ENCODE measurements at regions not wholly inside any gene's neighbourhood (a gene's known extent, or its start where the extent isn't known, plus 50 kb on each side); places are given as distances from the start of the nearest gene placed in this dataset.
A peak's percentile ranks its signal among the peaks of the same experiment; 100 is the strongest.

- 98% methylated on average over 5 of the region's 5 CpGs for WGBS
- peaks cover 0 to 3% of the 10 kb centered on the region in 2 donors for H3K4me1 ChIP-seq (ENCODE audit: control insufficient read depth in 2 of 2, insufficient read depth in 2 of 2, low read length in 2 of 2)
- no peak for DNase-seq (ENCODE audit: low read depth in 6 of 9, low spot score in 9 of 9)
- no peak overlapping the region for H3K27ac ChIP-seq (ENCODE audit: low read depth in 1 of 2, low read length in 1 of 2)
- no peak overlapping the region for H3K4me3 ChIP-seq (ENCODE audit: low read length in 2 of 2)
- no peaks in the 10 kb centered on the region for H3K27me3 ChIP-seq (ENCODE audit: control insufficient read depth in 2 of 2, insufficient read depth in 1 of 2, low read length in 1 of 2)
- no peaks in the 10 kb centered on the region for H3K9me3 ChIP-seq (ENCODE audit: control insufficient read depth in 2 of 2, insufficient read depth in 1 of 2, low read length in 1 of 2)
- H3K36me3 ChIP-seq (ENCODE audit: control insufficient read depth in 2 of 2, insufficient read depth in 2 of 2, low read length in 1 of 2): no peaks in the 10 kb centered on the region
Measured at GRCh38 chr2:64196963-64197362, 52.7 kb upstream of the PELI1 start.

GRCh38 chr2:64201151-64201550 lies 56.9 kb upstream of the PELI1 start:
- WGBS: 97% methylated on average over 1 of the region's 1 CpG
- H3K27ac ChIP-seq (ENCODE audit: low read depth in 1 of 2, low read length in 1 of 2): no peak overlapping the region
- H3K4me3 ChIP-seq (ENCODE audit: low read length in 2 of 2): no peak overlapping the region
- peaks cover 11 to 26% of the 10 kb centered on the region in 2 donors for H3K4me1 ChIP-seq (ENCODE audit: control insufficient read depth in 2 of 2, insufficient read depth in 2 of 2, low read length in 2 of 2)
- DNase-seq (ENCODE audit: low read depth in 6 of 9, low spot score in 9 of 9): no peak
- no peaks in the 10 kb centered on the region for H3K36me3 ChIP-seq (ENCODE audit: control insufficient read depth in 2 of 2, insufficient read depth in 2 of 2, low read length in 1 of 2)
- H3K9me3 ChIP-seq (ENCODE audit: control insufficient read depth in 2 of 2, insufficient read depth in 1 of 2, low read length in 1 of 2): no peaks in the 10 kb centered on the region
- H3K27me3 ChIP-seq (ENCODE audit: control insufficient read depth in 2 of 2, insufficient read depth in 1 of 2, low read length in 1 of 2): no peaks in the 10 kb centered on the region

- H3K27ac ChIP-seq (ENCODE audit: low read depth in 1 of 2, low read length in 1 of 2): peak overlapping the region in 1 of 2 donors; percentile 44
- no peaks in the 10 kb centered on the region for H3K9me3 ChIP-seq (ENCODE audit: control insufficient read depth in 2 of 2, insufficient read depth in 1 of 2, low read length in 1 of 2)
- H3K4me1 ChIP-seq (ENCODE audit: control insufficient read depth in 2 of 2, insufficient read depth in 2 of 2, low read length in 2 of 2): peaks cover 11 to 30% of the 10 kb centered on the region in 2 donors
- H3K36me3 ChIP-seq (ENCODE audit: control insufficient read depth in 2 of 2, insufficient read depth in 2 of 2, low read length in 1 of 2): no peaks in the 10 kb centered on the region
- H3K27me3 ChIP-seq (ENCODE audit: control insufficient read depth in 2 of 2, insufficient read depth in 1 of 2, low read length in 1 of 2): no peaks in the 10 kb centered on the region
- no peak overlapping the region for H3K4me3 ChIP-seq (ENCODE audit: low read length in 2 of 2)
- no peak for DNase-seq (ENCODE audit: low read depth in 6 of 9, low spot score in 9 of 9)
- WGBS: 91% methylated on average over 4 of the region's 4 CpGs
Measured at GRCh38 chr2:64202206-64202845, 58.1 kb upstream of the PELI1 start.

- Histone ChIP-seq H3K4me1 (ENCODE audit: control insufficient read depth in 2 of 2, insufficient read depth in 2 of 2, low read length in 2 of 2) (peaks cover 11 to 30% of the 10 kb centered on the region in 2 donors), H3K27ac (ENCODE audit: low read depth in 1 of 2, low read length in 1 of 2) (peak overlapping the region; percentile 56 to 77), H3K4me3 (ENCODE audit: low read length in 2 of 2) (no peak overlapping the region), H3K36me3 (ENCODE audit: control insufficient read depth in 2 of 2, insufficient read depth in 2 of 2, low read length in 1 of 2) (no peaks in the 10 kb centered on the region), H3K9me3 (ENCODE audit: control insufficient read depth in 2 of 2, insufficient read depth in 1 of 2, low read length in 1 of 2) (no peaks in the 10 kb centered on the region), H3K27me3 (ENCODE audit: control insufficient read depth in 2 of 2, insufficient read depth in 1 of 2, low read length in 1 of 2) (no peaks in the 10 kb centered on the region)
- DNase-seq (ENCODE audit: low read depth in 6 of 9, low spot score in 9 of 9): no peak
- WGBS: 90% methylated on average over 4 of the region's 4 CpGs
Measured at GRCh38 chr2:64203131-64203857, 59.1 kb upstream of the PELI1 start.

- H3K9me3 ChIP-seq (ENCODE audit: control insufficient read depth in 2 of 2, insufficient read depth in 1 of 2, low read length in 1 of 2): no peaks in the 10 kb centered on the region
- H3K36me3 ChIP-seq (ENCODE audit: control insufficient read depth in 2 of 2, insufficient read depth in 2 of 2, low read length in 1 of 2): no peaks in the 10 kb centered on the region
- H3K27me3 ChIP-seq (ENCODE audit: control insufficient read depth in 2 of 2, insufficient read depth in 1 of 2, low read length in 1 of 2): no peaks in the 10 kb centered on the region
- peak overlapping the region; percentile 21 to 38 for H3K4me3 ChIP-seq (ENCODE audit: low read length in 2 of 2)
- peaks cover 11 to 30% of the 10 kb centered on the region in 2 donors for H3K4me1 ChIP-seq (ENCODE audit: control insufficient read depth in 2 of 2, insufficient read depth in 2 of 2, low read length in 2 of 2)
- peak overlapping the region; percentile 68 to 77 for H3K27ac ChIP-seq (ENCODE audit: low read depth in 1 of 2, low read length in 1 of 2)
- DNase-seq (ENCODE audit: low read depth in 6 of 9, low spot score in 9 of 9): peak in 3 of 9 donors; percentile 23 to 68 (median 43)
- 39% methylated on average over 12 of the region's 12 CpGs for WGBS
Measured at GRCh38 chr2:64203858-64204632, 59.8 kb upstream of the PELI1 start.

- H3K4me1 ChIP-seq (ENCODE audit: control insufficient read depth in 2 of 2, insufficient read depth in 2 of 2, low read length in 2 of 2): peaks cover 11 to 30% of the 10 kb centered on the region in 2 donors
- no peaks in the 10 kb centered on the region for H3K36me3 ChIP-seq (ENCODE audit: control insufficient read depth in 2 of 2, insufficient read depth in 2 of 2, low read length in 1 of 2)
- no peak for DNase-seq (ENCODE audit: low read depth in 6 of 9, low spot score in 9 of 9)
- no peak overlapping the region for H3K4me3 ChIP-seq (ENCODE audit: low read length in 2 of 2)
- no peaks in the 10 kb centered on the region for H3K27me3 ChIP-seq (ENCODE audit: control insufficient read depth in 2 of 2, insufficient read depth in 1 of 2, low read length in 1 of 2)
- 92% methylated on average over 6 of the region's 6 CpGs for WGBS
- peak overlapping the region; percentile 68 to 77 for H3K27ac ChIP-seq (ENCODE audit: low read depth in 1 of 2, low read length in 1 of 2)
- no peaks in the 10 kb centered on the region for H3K9me3 ChIP-seq (ENCODE audit: control insufficient read depth in 2 of 2, insufficient read depth in 1 of 2, low read length in 1 of 2)
Measured at GRCh38 chr2:64204703-64205102, 60.5 kb upstream of the PELI1 start.

GRCh38 chr2:64205415-64205814 lies 61.2 kb upstream of the PELI1 start:
- H3K27me3 ChIP-seq (ENCODE audit: control insufficient read depth in 2 of 2, insufficient read depth in 1 of 2, low read length in 1 of 2): no peaks in the 10 kb centered on the region
- H3K9me3 ChIP-seq (ENCODE audit: control insufficient read depth in 2 of 2, insufficient read depth in 1 of 2, low read length in 1 of 2): no peaks in the 10 kb centered on the region
- H3K36me3 ChIP-seq (ENCODE audit: control insufficient read depth in 2 of 2, insufficient read depth in 2 of 2, low read length in 1 of 2): no peaks in the 10 kb centered on the region
- 95% methylated on average over 2 of the region's 2 CpGs for WGBS
- DNase-seq (ENCODE audit: low read depth in 6 of 9, low spot score in 9 of 9): no peak
- no peak overlapping the region for H3K27ac ChIP-seq (ENCODE audit: low read depth in 1 of 2, low read length in 1 of 2)
- H3K4me3 ChIP-seq (ENCODE audit: low read length in 2 of 2): no peak overlapping the region
- H3K4me1 ChIP-seq (ENCODE audit: control insufficient read depth in 2 of 2, insufficient read depth in 2 of 2, low read length in 2 of 2): peaks cover 11 to 29% of the 10 kb centered on the region in 2 donors

GRCh38 chr2:64207573-64207972 lies 63.4 kb upstream of the PELI1 start:
- Histone ChIP-seq H3K9me3 (ENCODE audit: control insufficient read depth in 2 of 2, insufficient read depth in 1 of 2, low read length in 1 of 2) (no peaks in the 10 kb centered on the region), H3K27ac (ENCODE audit: low read depth in 1 of 2, low read length in 1 of 2) (no peak overlapping the region), H3K36me3 (ENCODE audit: control insufficient read depth in 2 of 2, insufficient read depth in 2 of 2, low read length in 1 of 2) (no peaks in the 10 kb centered on the region), H3K27me3 (ENCODE audit: control insufficient read depth in 2 of 2, insufficient read depth in 1 of 2, low read length in 1 of 2) (no peaks in the 10 kb centered on the region), H3K4me1 (ENCODE audit: control insufficient read depth in 2 of 2, insufficient read depth in 2 of 2, low read length in 2 of 2) (peaks cover 11 to 37% of the 10 kb centered on the region in 2 donors), H3K4me3 (ENCODE audit: low read length in 2 of 2) (no peak overlapping the region)
- DNase-seq (ENCODE audit: low read depth in 6 of 9, low spot score in 9 of 9): no peak
- WGBS: 98% methylated on average over 1 of the region's 1 CpG

- no peak for DNase-seq (ENCODE audit: low read depth in 6 of 9, low spot score in 9 of 9)
- Histone ChIP-seq H3K9me3 (ENCODE audit: control insufficient read depth in 2 of 2, insufficient read depth in 1 of 2, low read length in 1 of 2) (no peaks in the 10 kb centered on the region), H3K36me3 (ENCODE audit: control insufficient read depth in 2 of 2, insufficient read depth in 2 of 2, low read length in 1 of 2) (no peaks in the 10 kb centered on the region), H3K27ac (ENCODE audit: low read depth in 1 of 2, low read length in 1 of 2) (peak overlapping the region; percentile 62 to 72), H3K27me3 (ENCODE audit: control insufficient read depth in 2 of 2, insufficient read depth in 1 of 2, low read length in 1 of 2) (no peaks in the 10 kb centered on the region), H3K4me1 (ENCODE audit: control insufficient read depth in 2 of 2, insufficient read depth in 2 of 2, low read length in 2 of 2) (peaks cover 3 to 24% of the 10 kb centered on the region in 2 donors), H3K4me3 (ENCODE audit: low read length in 2 of 2) (no peak overlapping the region)
- 98% methylated on average over 3 of the region's 3 CpGs for WGBS
Measured at GRCh38 chr2:64210816-64211215, 66.6 kb upstream of the PELI1 start.
